ELR (cell line): ENCODE measurements at regions not wholly inside any gene's neighbourhood (a gene's known extent, or its start where the extent isn't known, plus 50 kb on each side); places are given as distances from the start of the nearest gene placed in this dataset.
"Not testable (repeated sequence)": the region's sequence is repeated elsewhere in the genome, so short reads cannot be mapped to it uniquely, and the experiment has no call there.

Experiments used
- DNase-seq: peaks from one replicate; pipeline ENCODE4 v3.0.0-alpha.2; 2015; ENCODE audit warnings: low read depth

- no peak for DNase-seq
These were observed 242.8 kb downstream of the KCNE4 start for GRCh38 chr2:223294756-223295155.

- no peak for DNase-seq
These were observed 245.8 kb downstream of the KCNE4 start for GRCh38 chr2:223297788-223298187.

- not testable (repeated sequence) for DNase-seq
These were observed 246.3 kb downstream of the KCNE4 start for GRCh38 chr2:223298329-223298728.

GRCh38 chr2:223300326-223300725 is 248.3 kb downstream of the KCNE4 start:
- no peak for DNase-seq

GRCh38 chr2:223306371-223306770 is 254.4 kb downstream of the KCNE4 start:
- DNase-seq, result peak; percentile 45

GRCh38 chr2:223311889-223312680 is 260.1 kb downstream of the KCNE4 start:
- no peak for DNase-seq

GRCh38 chr2:223313101-223313500 is 261.1 kb downstream of the KCNE4 start:
- no peak for DNase-seq

- DNase-seq, result peak; percentile 35
These were observed 262.8 kb downstream of the KCNE4 start for GRCh38 chr2:223314811-223315210.

GRCh38 chr2:223315813-223316212 is 263.8 kb downstream of the KCNE4 start:
- no peak for DNase-seq

- no peak for DNase-seq
These were observed 264.4 kb downstream of the KCNE4 start for GRCh38 chr2:223316342-223316741.

- no peak for DNase-seq
These were observed 267.6 kb downstream of the KCNE4 start for GRCh38 chr2:223319601-223320000.

GRCh38 chr2:223324402-223324801 is 272.4 kb downstream of the KCNE4 start:
- DNase-seq, result no peak

GRCh38 chr2:223328578-223328977 is 273.6 kb downstream of the SCG2 start:
- no peak for DNase-seq

- DNase-seq, result not testable (repeated sequence)
These were observed 271.4 kb downstream of the SCG2 start for GRCh38 chr2:223330747-223331146.

GRCh38 chr2:223338016-223338415 is 264.1 kb downstream of the SCG2 start:
- DNase-seq, result no peak

- no peak for DNase-seq
These were observed 245.1 kb downstream of the SCG2 start for GRCh38 chr2:223357076-223357475.

GRCh38 chr2:223363085-223363484 is 239.1 kb downstream of the SCG2 start:
- DNase-seq, result no peak

- no peak for DNase-seq
These were observed 236.9 kb downstream of the SCG2 start for GRCh38 chr2:223365158-223365679.

GRCh38 chr2:223366566-223366965 is 235.6 kb downstream of the SCG2 start:
- no peak for DNase-seq

- no peak for DNase-seq
These were observed 233.7 kb downstream of the SCG2 start for GRCh38 chr2:223368481-223368880.

- DNase-seq, result no peak
These were observed 232.3 kb downstream of the SCG2 start for GRCh38 chr2:223369889-223370288.

- DNase-seq, result no peak
These were observed 218.8 kb downstream of the SCG2 start for GRCh38 chr2:223383315-223383714.

GRCh38 chr2:223386189-223386588 is 216.0 kb downstream of the SCG2 start:
- no peak for DNase-seq

GRCh38 chr2:223386984-223387383 is 215.2 kb downstream of the SCG2 start:
- DNase-seq, result no peak
